B cell (primary cell): ENCODE measurements at regions not wholly inside any gene's neighbourhood (a gene's known extent, or its start where the extent isn't known, plus 50 kb on each side); places are given as distances from the start of the nearest gene placed in this dataset.

ENCODE experiments used
- ATAC-seq: fragments of 200-7000 bp; cut with Tn5 transposase; one replicate; pipeline ENCODE4 v1.10.0; 2021; ENCODE audit warnings: low read depth, mild to moderate bottlenecking, moderate number of reproducible peaks, moderate library complexity
- CTCF ChIA-PET: fragments of 350-600 bp; sonication (Branson Sonifier 250); formaldehyde crosslinking; loops from one replicate; lab custom pipeline; 2021; ENCODE audit warnings: antibody characterized with exemption, inconsistent platforms; lab: Charles Lee
- POLR2A ChIA-PET: fragments of 350-600 bp; sonication (Branson Sonifier 250); formaldehyde crosslinking; loops from one replicate; lab custom pipeline; 2021; ENCODE audit warnings: antibody characterized with exemption; lab: Charles Lee
- DNase-seq: peaks from one replicate; pipeline ENCODE4 v3.0.0; 2013
- H2AFZ ChIP-seq: 2 replicates; pipeline ENCODE4 v1.6.1; 2012; ENCODE audit warnings: mild to moderate bottlenecking, low read depth, low read length; ENCODE audit not compliant: insufficient read depth, poor library complexity, severe bottlenecking
- H3K27ac ChIP-seq, 2 donors: 1 replicate in 1 of 2; 2 replicates in 1 of 2; pipeline ENCODE4 v1.5.1; 2012 to 2013; ENCODE audit warnings: low read length in 2 of 2, mild to moderate bottlenecking in 2 of 2, moderate library complexity in 1 of 2
- H3K27me3 ChIP-seq, 4 experiments: fragments of 200-600 bp in 1 of 4; sonication (generic) in 1 of 4; replicated peaks in 1 of 4; 1 replicate in 2 of 4; 2 replicates in 2 of 4; pipeline versions ENCODE4 v1.6.1 to v1.7.0; 2013 to 2016; ENCODE audit warnings: low read length in 3 of 4, mild to moderate bottlenecking in 2 of 4, mixed read lengths in 1 of 4, moderate library complexity in 1 of 4; ENCODE audit not compliant: insufficient read depth in 4 of 4, control insufficient read depth in 3 of 4; ENCODE audit errors: control extremely low read depth in 1 of 4
- H3K36me3 ChIP-seq, 2 experiments: replicated peaks in 1 of 2; 1 replicate in 1 of 2; 2 replicates in 1 of 2; pipeline versions ENCODE4 v1.6.1 to v1.7.1; 2013; ENCODE audit warnings: low read length in 1 of 2; ENCODE audit not compliant: insufficient read depth in 2 of 2, control insufficient read depth in 1 of 2; ENCODE audit errors: control extremely low read depth in 1 of 2, extremely low read depth in 1 of 2
- H3K4me1 ChIP-seq, 2 donors: fragments of 200-600 bp in 1 of 2; sonication (generic) in 1 of 2; 1 replicate in 1 of 2; 2 replicates in 1 of 2; pipeline versions ENCODE4 v1.5.1 to v1.6.1; 2013 to 2017; ENCODE audit warnings: low read length in 2 of 2; ENCODE audit not compliant: control insufficient read depth in 2 of 2, insufficient read depth in 2 of 2
- H3K4me2 ChIP-seq: replicated peaks from 2 replicates; pipeline ENCODE3; 2012; ENCODE audit warnings: mild to moderate bottlenecking, low read depth, low read length; ENCODE audit not compliant: poor library complexity, severe bottlenecking
- H3K4me3 ChIP-seq, 5 experiments: fragments of 200-600 bp in 1 of 5; sonication (generic) in 1 of 5; 1 replicate in 3 of 5; 2 replicates in 2 of 5; pipeline versions ENCODE4 v1.5.1 to v1.7.0; 2011 to 2016; ENCODE audit warnings: low read length in 4 of 5, mild to moderate bottlenecking in 4 of 5, low read depth in 2 of 5, control low read depth in 1 of 5, moderate library complexity in 1 of 5; ENCODE audit not compliant: insufficient read depth in 1 of 5; ENCODE audit errors: control extremely low read depth in 1 of 5, extremely low read depth in 1 of 5
- H3K79me2 ChIP-seq: fragments of 200-600 bp; sonication (generic); one replicate; pipeline ENCODE4 v1.6.0; 2016; ENCODE audit warnings: low read length; ENCODE audit not compliant: control insufficient read depth, insufficient read depth
- H3K9ac ChIP-seq: fragments of 200-600 bp; sonication (generic); 2 replicates; pipeline ENCODE4 v1.6.1; 2017; ENCODE audit warnings: mild to moderate bottlenecking, low read length, moderate library complexity
- H3K9me3 ChIP-seq, 3 donors: one replicate each; pipeline versions ENCODE4 v1.6.1 to v1.7.1; 2013; ENCODE audit warnings: low read length in 2 of 3; ENCODE audit not compliant: control insufficient read depth in 2 of 3, insufficient read depth in 1 of 3; ENCODE audit errors: control extremely low read depth in 1 of 3
- H4K20me1 ChIP-seq: 2 replicates; pipeline ENCODE4 v1.6.0; 2012; ENCODE audit warnings: mild to moderate bottlenecking, low read length; ENCODE audit not compliant: insufficient read depth, control insufficient read depth, poor library complexity, severe bottlenecking
- H3K27ac Mint-ChIP-seq: one replicate; pipeline ENCODE4 v1.8.0; 2021; ENCODE audit warnings: mixed read lengths
- H3K27me3 Mint-ChIP-seq: one replicate; pipeline ENCODE4 v1.8.0; 2021; ENCODE audit warnings: mixed read lengths
- H3K4me1 Mint-ChIP-seq: one replicate; pipeline ENCODE4 v1.8.0; 2021; ENCODE audit warnings: mixed read lengths
- H3K4me3 Mint-ChIP-seq: one replicate; pipeline ENCODE4 v1.8.0; 2021; ENCODE audit warnings: mixed read lengths
- H3K9me3 Mint-ChIP-seq: one replicate; pipeline ENCODE4 v1.8.0; 2022; ENCODE audit warnings: mixed read lengths; ENCODE audit not compliant: insufficient read depth
- EZH2 ChIP-seq: IDR thresholded peaks from 2 replicates; pipeline ENCODE4 v1.6.1; 2012; ENCODE audit warnings: borderline replicate concordance, low read depth, mild to moderate bottlenecking, moderate library complexity, low read length; ENCODE audit not compliant: insufficient read depth, poor library complexity, severe bottlenecking
- WGBS: methylation state at CpG from one replicate; pipeline ENCODE4 v1.1.5; 2013; ENCODE audit warnings: missing lambda C conversion rate; ENCODE audit not compliant: insufficient coverage; 5-methylcytosine and 5-hydroxymethylcytosine counted together
- intact Hi-C: fragments of 100-400 bp; cut with micrococcal nuclease; formaldehyde crosslinking; loops from one replicate; pipeline ENCODE4 v1.10.0; 2022
- TF ChIP-seq, protein P1 (sequence below): fragments of 200-600 bp; IDR thresholded peaks from one replicate; pipeline ENCODE4 v1.8.0; 2022; ENCODE audit warnings: antibody characterized with exemption, mild to moderate bottlenecking

DNA sequence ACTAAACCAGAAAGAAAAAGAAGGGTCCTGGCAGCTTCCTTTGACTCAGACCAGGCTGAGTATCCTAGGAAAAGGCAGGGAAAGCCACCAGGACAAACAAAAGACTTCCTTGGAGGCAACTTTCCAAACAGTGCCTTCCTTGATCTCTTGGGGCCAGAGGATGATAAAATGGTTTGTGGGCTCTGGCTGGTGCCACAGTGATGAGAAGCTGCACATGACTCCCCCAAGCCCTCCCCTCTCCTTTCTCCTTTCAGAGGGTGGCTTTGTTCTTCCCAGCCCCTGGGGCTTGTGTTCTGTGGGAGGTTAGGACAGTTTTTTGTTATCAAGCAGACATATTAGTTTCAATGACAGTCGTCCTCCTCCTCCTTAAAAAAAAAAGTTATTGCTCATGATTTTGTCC lies 183.2 kb downstream of the SEM1 start:
- no peak for ATAC-seq
- H3K4me2 ChIP-seq, result no peak overlapping the region
- H3K4me1 Mint-ChIP-seq, result no peaks in the 10 kb centered on the region
- H3K9me3 ChIP-seq, result no peaks in the 10 kb centered on the region
- no peaks in the 10 kb centered on the region for H3K79me2 ChIP-seq
- H2AFZ ChIP-seq, result no peak overlapping the region
- H3K9ac ChIP-seq, result no peak overlapping the region
- intact Hi-C loops, result no loop called here
- H3K27ac Mint-ChIP-seq, result no peak overlapping the region
- H3K27me3 ChIP-seq, result no peaks in the 10 kb centered on the region
- no peaks in the 10 kb centered on the region for H4K20me1 ChIP-seq
- WGBS, result no CpG with 5 or more reads among the region's 1 CpG
- POLR2A ChIA-PET, result no interaction called here
- peaks cover 18% of the 10 kb centered on the region for H3K27me3 Mint-ChIP-seq
- H3K4me3 Mint-ChIP-seq, result no peak overlapping the region
- CTCF ChIA-PET, result no interaction called here
- no peak overlapping the region for H3K27ac ChIP-seq
- TF ChIP-seq EZH2, result no peak
- TF ChIP-seq, protein P1, sequence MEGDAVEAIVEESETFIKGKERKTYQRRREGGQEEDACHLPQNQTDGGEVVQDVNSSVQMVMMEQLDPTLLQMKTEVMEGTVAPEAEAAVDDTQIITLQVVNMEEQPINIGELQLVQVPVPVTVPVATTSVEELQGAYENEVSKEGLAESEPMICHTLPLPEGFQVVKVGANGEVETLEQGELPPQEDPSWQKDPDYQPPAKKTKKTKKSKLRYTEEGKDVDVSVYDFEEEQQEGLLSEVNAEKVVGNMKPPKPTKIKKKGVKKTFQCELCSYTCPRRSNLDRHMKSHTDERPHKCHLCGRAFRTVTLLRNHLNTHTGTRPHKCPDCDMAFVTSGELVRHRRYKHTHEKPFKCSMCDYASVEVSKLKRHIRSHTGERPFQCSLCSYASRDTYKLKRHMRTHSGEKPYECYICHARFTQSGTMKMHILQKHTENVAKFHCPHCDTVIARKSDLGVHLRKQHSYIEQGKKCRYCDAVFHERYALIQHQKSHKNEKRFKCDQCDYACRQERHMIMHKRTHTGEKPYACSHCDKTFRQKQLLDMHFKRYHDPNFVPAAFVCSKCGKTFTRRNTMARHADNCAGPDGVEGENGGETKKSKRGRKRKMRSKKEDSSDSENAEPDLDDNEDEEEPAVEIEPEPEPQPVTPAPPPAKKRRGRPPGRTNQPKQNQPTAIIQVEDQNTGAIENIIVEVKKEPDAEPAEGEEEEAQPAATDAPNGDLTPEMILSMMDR, result no peak
- H3K4me1 ChIP-seq, result no peaks in the 10 kb centered on the region
- H3K36me3 ChIP-seq, result no peaks in the 10 kb centered on the region
- no peak for DNase-seq
- no peaks in the 10 kb centered on the region for H3K9me3 Mint-ChIP-seq
- no peak overlapping the region for H3K4me3 ChIP-seq

- H3K9me3 Mint-ChIP-seq, result no peaks in the 10 kb centered on the region
- intact Hi-C loops, result no loop called here
- peaks cover 6% of the 10 kb centered on the region for H3K27me3 Mint-ChIP-seq
- Histone ChIP-seq H3K27me3 (no peaks in the 10 kb centered on the region), H3K4me1 (no peaks in the 10 kb centered on the region), H3K9ac (no peak overlapping the region), H3K4me3 (no peak overlapping the region), H3K27ac (no peak overlapping the region), H3K4me2 (no peak overlapping the region), H3K9me3 (no peaks in the 10 kb centered on the region), H3K79me2 (no peaks in the 10 kb centered on the region), H2AFZ (no peak overlapping the region), H4K20me1 (no peaks in the 10 kb centered on the region), H3K36me3 (no peaks in the 10 kb centered on the region)
- H3K27ac Mint-ChIP-seq, result no peak overlapping the region
- ChIA-PET POLR2A (no interaction called here), CTCF (no interaction called here)
- no peaks in the 10 kb centered on the region for H3K4me1 Mint-ChIP-seq
- TF ChIP-seq EZH2, result no peak
- TF ChIP-seq, protein P1, result no peak
- ATAC-seq, result no peak
- DNase-seq, result no peak
- H3K4me3 Mint-ChIP-seq, result no peak overlapping the region
- WGBS, result 93% methylated on average over 10 of the region's 13 CpGs
Measured at GRCh38 chr7:96521068-96521894, 188.4 kb downstream of the SEM1 start.
